Ishikawa (cell line): ENCODE measurements at regions not wholly inside any gene's neighbourhood (a gene's known extent, or its start where the extent isn't known, plus 50 kb on each side); places are given as distances from the start of the nearest gene placed in this dataset.

Experiments used
- CEBPB ChIP-seq: IDR thresholded peaks from 2 replicates; pipeline ENCODE4 v1.6.1; 2012
- CREB1 ChIP-seq: IDR thresholded peaks from 2 replicates; pipeline ENCODE4 v1.6.1; 2012; ENCODE audit warnings: low read depth
- EGR1 ChIP-seq: IDR thresholded peaks from 2 replicates; pipeline ENCODE4 v1.6.1; 2012
- EP300 ChIP-seq: IDR thresholded peaks from 2 replicates; pipeline ENCODE4 v1.6.1; 2012; ENCODE audit warnings: borderline replicate concordance
- FOXM1 ChIP-seq: IDR thresholded peaks from 2 replicates; pipeline ENCODE4 v1.6.1; 2012; ENCODE audit warnings: low read depth, borderline replicate concordance
- MAX ChIP-seq: IDR thresholded peaks from 2 replicates; pipeline ENCODE4 v1.6.1; 2012
- NFIC ChIP-seq: IDR thresholded peaks from 2 replicates; pipeline ENCODE4 v1.6.1; 2012
- RAD21 ChIP-seq: IDR thresholded peaks from 2 replicates; pipeline ENCODE4 v1.6.1; 2012; ENCODE audit warnings: low read depth
- REST ChIP-seq: IDR thresholded peaks from 2 replicates; pipeline ENCODE4 v1.6.1; 2012; ENCODE audit warnings: low read depth, mild to moderate bottlenecking
- TAF1 ChIP-seq: IDR thresholded peaks from 2 replicates; pipeline ENCODE4 v1.6.1; 2012; ENCODE audit warnings: low read depth, mild to moderate bottlenecking
- TCF12 ChIP-seq: IDR thresholded peaks from 2 replicates; pipeline ENCODE4 v1.6.1; 2012; ENCODE audit warnings: low read depth
- TEAD4 ChIP-seq: IDR thresholded peaks from 2 replicates; pipeline ENCODE4 v1.6.1; 2012
- USF1 ChIP-seq: IDR thresholded peaks from 2 replicates; pipeline ENCODE4 v1.6.1; 2012
- YY1 ChIP-seq: IDR thresholded peaks from 2 replicates; pipeline ENCODE4 v1.6.1; 2012; ENCODE audit warnings: low read depth
- ZBTB7A ChIP-seq: IDR thresholded peaks from 2 replicates; pipeline ENCODE4 v1.6.1; 2012; ENCODE audit warnings: low read depth

- TF ChIP-seq USF1 (no peak), EP300 (no peak), ZBTB7A (no peak), TEAD4 (no peak), YY1 (no peak), EGR1 (no peak), RAD21 (no peak), CREB1 (no peak), MAX (no peak), FOXM1 (no peak), CEBPB (no peak), TAF1 (no peak), REST (no peak), NFIC (no peak), TCF12 (no peak)
These were observed 113.5 kb upstream of the FAM9A start for GRCh38 chrX:8914681-8915080.

- TF ChIP-seq TEAD4 (no peak), TCF12 (no peak), CEBPB (no peak), EGR1 (no peak), MAX (no peak), RAD21 (no peak), ZBTB7A (no peak), REST (no peak), USF1 (no peak), FOXM1 (no peak), CREB1 (no peak)
These were observed 112.6 kb upstream of the FAM9A start for GRCh38 chrX:8913655-8914409.

- TF ChIP-seq CEBPB (no peak), MAX (no peak), TEAD4 (no peak), YY1 (no peak), TCF12 (no peak), RAD21 (no peak), ZBTB7A (no peak), FOXM1 (no peak), TAF1 (no peak), CREB1 (no peak), EGR1 (no peak)
These were observed 106.5 kb upstream of the FAM9A start for GRCh38 chrX:8907688-8908087.

GRCh38 chrX:8906299-8906938 is 105.2 kb upstream of the FAM9A start:
- TF ChIP-seq EP300 = no peak
- no peak for TF ChIP-seq TCF12
- TF ChIP-seq MAX = no peak
- TF ChIP-seq TEAD4 = no peak
- no peak for TF ChIP-seq CEBPB
- TF ChIP-seq TAF1 = no peak
- TF ChIP-seq CREB1 = no peak
- no peak for TF ChIP-seq REST
- TF ChIP-seq USF1 = no peak
- no peak for TF ChIP-seq ZBTB7A
- no peak for TF ChIP-seq NFIC
- no peak for TF ChIP-seq EGR1
- TF ChIP-seq FOXM1 = no peak
- TF ChIP-seq RAD21 = no peak
- TF ChIP-seq YY1 = no peak
